NCI-H1930 (cell line): ENCODE measurements at regions not wholly inside any gene's neighbourhood (a gene's known extent, or its start where the extent isn't known, plus 50 kb on each side); places are given as distances from the start of the nearest gene placed in this dataset.

ENCODE experiments used
- DNase-seq, 2 experiments: peaks; one replicate each; lab custom pipeline; 2025; lab: John Stamatoyannopoulos, UW

GRCh38 chr4:111662496-111662895 is 482.8 kb upstream of the FAM241A start:
- no peak for DNase-seq

GRCh38 chr4:111664308-111664945 is 480.8 kb upstream of the FAM241A start:
- DNase-seq = no peak

- DNase-seq = no peak
These were observed 478.4 kb upstream of the FAM241A start for GRCh38 chr4:111666826-111667360.

GRCh38 chr4:111671756-111672155 is 473.5 kb upstream of the FAM241A start:
- DNase-seq = no peak

GRCh38 chr4:111675746-111676145 is 469.5 kb upstream of the FAM241A start:
- no peak for DNase-seq

GRCh38 chr4:111676533-111676932 is 468.7 kb upstream of the FAM241A start:
- DNase-seq = no peak

- DNase-seq = no peak
These were observed 466.8 kb upstream of the FAM241A start for GRCh38 chr4:111678479-111678878.

- DNase-seq = no peak
These were observed 466.3 kb upstream of the FAM241A start for GRCh38 chr4:111678908-111679307.

GRCh38 chr4:111681270-111681669 is 464.0 kb upstream of the FAM241A start:
- DNase-seq = no peak

- no peak for DNase-seq
These were observed 463.5 kb upstream of the FAM241A start for GRCh38 chr4:111681751-111682150.

GRCh38 chr4:111685205-111685604 is 460.0 kb upstream of the FAM241A start:
- DNase-seq = no peak

- no peak for DNase-seq
These were observed 456.0 kb upstream of the FAM241A start for GRCh38 chr4:111689214-111689613.

- no peak for DNase-seq
These were observed 455.5 kb upstream of the FAM241A start for GRCh38 chr4:111689731-111690130.

- no peak for DNase-seq
These were observed 451.5 kb upstream of the FAM241A start for GRCh38 chr4:111693758-111694157.

GRCh38 chr4:111695677-111696076 is 449.6 kb upstream of the FAM241A start:
- DNase-seq = no peak

- DNase-seq = peak in 1 of 2 experiments; percentile 16
These were observed 448.7 kb upstream of the FAM241A start for GRCh38 chr4:111696505-111696904.

- no peak for DNase-seq
These were observed 447.9 kb upstream of the FAM241A start for GRCh38 chr4:111697176-111697942.

GRCh38 chr4:111698361-111698760 is 446.9 kb upstream of the FAM241A start:
- no peak for DNase-seq

GRCh38 chr4:111699165-111699564 is 446.1 kb upstream of the FAM241A start:
- no peak for DNase-seq

- DNase-seq = no peak
These were observed 444.2 kb upstream of the FAM241A start for GRCh38 chr4:111701102-111701501.

GRCh38 chr4:111707491-111707890 is 437.8 kb upstream of the FAM241A start:
- no peak for DNase-seq

GRCh38 chr4:111712093-111712677 is 433.1 kb upstream of the FAM241A start:
- no peak for DNase-seq

- DNase-seq = no peak
These were observed 432.0 kb upstream of the FAM241A start for GRCh38 chr4:111713276-111713675.
